SJCRH30 (cell line): ENCODE measurements at regions not wholly inside any gene's neighbourhood (a gene's known extent, or its start where the extent isn't known, plus 50 kb on each side); places are given as distances from the start of the nearest gene placed in this dataset.
A peak's percentile ranks its signal among the peaks of the same experiment; 100 is the strongest.

Source experiments
- DNase-seq, 2 experiments: peaks; one replicate each; pipeline ENCODE4 v3.0.0-alpha.2; 2015 to 2020
- H3K27ac ChIP-seq: fragments of 250-450 bp; sonication (Bioruptor Pico); 2 replicates; pipeline ENCODE4 v1.5.1; 2020; ENCODE audit warnings: mild to moderate bottlenecking, moderate library complexity
- H3K27me3 ChIP-seq: fragments of 250-450 bp; sonication (Bioruptor Pico); 2 replicates; pipeline ENCODE4 v1.5.1; 2020; ENCODE audit warnings: mild to moderate bottlenecking, moderate library complexity
- H3K36me3 ChIP-seq: fragments of 250-450 bp; sonication (Bioruptor Pico); 2 replicates; pipeline ENCODE4 v1.5.1; 2020; ENCODE audit warnings: mild to moderate bottlenecking, moderate library complexity
- H3K4me1 ChIP-seq: fragments of 250-450 bp; sonication (Bioruptor Pico); 2 replicates; pipeline ENCODE4 v1.5.1; 2020; ENCODE audit warnings: mild to moderate bottlenecking, moderate library complexity
- H3K4me3 ChIP-seq: fragments of 250-450 bp; sonication (Bioruptor Pico); 2 replicates; pipeline ENCODE4 v1.5.1; 2020; ENCODE audit warnings: mild to moderate bottlenecking, moderate library complexity
- H3K9me3 ChIP-seq: fragments of 250-450 bp; sonication (Bioruptor Pico); replicated peaks from 2 replicates; pipeline ENCODE4 v1.5.1; 2020; ENCODE audit warnings: mild to moderate bottlenecking, moderate library complexity

DNA sequence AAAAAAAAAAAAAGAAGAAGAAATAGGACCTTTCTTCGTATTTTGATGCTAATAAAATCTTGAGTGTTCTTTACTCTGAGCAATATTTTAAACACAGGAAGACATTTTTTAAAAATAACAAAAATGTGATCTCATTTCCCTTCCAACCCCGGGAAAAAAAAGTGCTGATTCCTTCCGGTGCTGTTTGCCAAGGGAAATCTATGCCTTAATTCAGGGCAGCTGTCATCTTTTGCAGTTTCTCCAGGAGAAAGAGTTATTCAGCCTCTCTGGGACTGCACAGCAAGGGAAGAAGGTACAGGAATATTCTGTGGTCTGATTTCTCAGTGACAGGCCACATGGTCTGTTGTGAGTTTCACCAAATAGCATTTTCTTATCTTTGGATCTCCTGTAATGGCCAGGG lies 291.9 kb upstream of the IRX1 start:
- H3K4me1 ChIP-seq, result peaks cover 4% of the 10 kb centered on the region; the same call in 1 of the 2 replicates
- no peaks in the 10 kb centered on the region for H3K36me3 ChIP-seq
- peak; percentile 11 to 48 for DNase-seq
- no peak overlapping the region for H3K4me3 ChIP-seq
- peak overlapping the region; percentile 32 for H3K27ac ChIP-seq
- no peaks in the 10 kb centered on the region for H3K9me3 ChIP-seq
- H3K27me3 ChIP-seq, result no peaks in the 10 kb centered on the region

DNA sequence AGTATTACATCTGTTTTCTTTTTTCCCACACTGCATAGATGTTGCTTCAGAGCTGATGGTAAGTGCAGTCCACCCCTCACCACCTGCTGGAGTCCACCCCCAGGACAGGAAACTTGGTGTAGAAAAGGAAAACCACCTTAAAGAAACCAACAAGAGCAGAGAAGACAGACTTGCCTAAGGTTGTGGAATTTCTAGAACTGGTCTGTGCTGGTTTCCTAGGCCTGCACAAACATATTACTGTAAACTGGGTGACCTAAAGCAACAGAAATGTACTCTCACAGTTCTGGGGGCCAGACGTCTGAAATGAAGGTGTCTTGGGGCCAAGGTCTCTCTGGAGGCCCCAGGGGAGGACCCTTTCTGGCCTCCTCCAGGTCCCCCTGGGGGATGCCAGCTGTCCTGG lies 293.4 kb upstream of the IRX1 start:
- no peak overlapping the region for H3K4me3 ChIP-seq
- H3K4me1 ChIP-seq, result peaks cover 4% of the 10 kb centered on the region; the same call in 1 of the 2 replicates
- no peak overlapping the region for H3K27ac ChIP-seq
- H3K36me3 ChIP-seq, result no peaks in the 10 kb centered on the region
- no peaks in the 10 kb centered on the region for H3K27me3 ChIP-seq
- no peak for DNase-seq
- no peaks in the 10 kb centered on the region for H3K9me3 ChIP-seq

- Histone ChIP-seq H3K9me3 (no peaks in the 10 kb centered on the region), H3K27ac (no peak overlapping the region), H3K4me1 (peaks cover 4% of the 10 kb centered on the region; the same call in 1 of the 2 replicates), H3K27me3 (no peaks in the 10 kb centered on the region), H3K36me3 (no peaks in the 10 kb centered on the region), H3K4me3 (no peak overlapping the region)
- no peak for DNase-seq
Observed at GRCh38 chr5:3301306-3301705, 294.3 kb upstream of the IRX1 start.

DNA sequence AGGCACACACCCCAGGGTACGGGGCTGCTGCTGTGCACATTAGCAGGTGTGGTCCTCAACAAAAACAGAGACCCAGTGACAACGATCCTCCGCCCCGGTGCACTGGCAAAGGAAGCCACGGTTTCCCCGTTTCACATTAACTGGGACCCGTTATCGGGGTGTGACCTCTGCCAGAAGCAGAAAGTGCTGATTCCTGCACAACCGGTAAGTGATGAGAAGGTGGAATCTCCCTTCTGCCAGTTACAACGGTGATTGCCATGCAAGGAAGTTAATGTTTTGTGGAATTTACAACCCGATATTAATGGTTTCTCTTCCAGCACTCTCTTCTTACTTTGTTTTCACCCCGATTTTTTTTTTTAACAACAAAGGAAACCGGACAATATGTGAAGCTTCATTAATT lies 294.9 kb upstream of the IRX1 start:
- peaks cover 4% of the 10 kb centered on the region; the same call in 1 of the 2 replicates for H3K4me1 ChIP-seq
- no peak for DNase-seq
- H3K4me3 ChIP-seq, result no peak overlapping the region
- no peak overlapping the region for H3K27ac ChIP-seq
- no peaks in the 10 kb centered on the region for H3K27me3 ChIP-seq
- H3K9me3 ChIP-seq, result no peaks in the 10 kb centered on the region
- H3K36me3 ChIP-seq, result no peaks in the 10 kb centered on the region

- H3K9me3 ChIP-seq, result no peaks in the 10 kb centered on the region
- H3K4me3 ChIP-seq, result no peak overlapping the region
- H3K4me1 ChIP-seq, result peaks cover 4% of the 10 kb centered on the region; the same call in 1 of the 2 replicates
- no peak overlapping the region for H3K27ac ChIP-seq
- DNase-seq, result no peak
- H3K27me3 ChIP-seq, result no peaks in the 10 kb centered on the region
- no peaks in the 10 kb centered on the region for H3K36me3 ChIP-seq
Observed at GRCh38 chr5:3299441-3299840, 296.2 kb upstream of the IRX1 start.

- no peaks in the 10 kb centered on the region for H3K36me3 ChIP-seq
- no peak overlapping the region for H3K4me3 ChIP-seq
- H3K4me1 ChIP-seq, result no peaks in the 10 kb centered on the region
- no peaks in the 10 kb centered on the region for H3K27me3 ChIP-seq
- DNase-seq, result no peak
- H3K9me3 ChIP-seq, result no peaks in the 10 kb centered on the region
- H3K27ac ChIP-seq, result no peak overlapping the region
Observed at GRCh38 chr5:3297853-3298252, 297.8 kb upstream of the IRX1 start.

- H3K9me3 ChIP-seq, result no peaks in the 10 kb centered on the region
- no peaks in the 10 kb centered on the region for H3K27me3 ChIP-seq
- H3K27ac ChIP-seq, result no peak overlapping the region
- no peak for DNase-seq
- H3K36me3 ChIP-seq, result no peaks in the 10 kb centered on the region
- no peaks in the 10 kb centered on the region for H3K4me1 ChIP-seq
- H3K4me3 ChIP-seq, result no peak overlapping the region
Observed at GRCh38 chr5:3288325-3288724, 307.3 kb upstream of the IRX1 start.

- no peak for DNase-seq
- Histone ChIP-seq H3K27ac (no peak overlapping the region), H3K27me3 (no peaks in the 10 kb centered on the region), H3K4me1 (no peaks in the 10 kb centered on the region), H3K4me3 (no peak overlapping the region), H3K9me3 (no peaks in the 10 kb centered on the region), H3K36me3 (no peaks in the 10 kb centered on the region)
Observed at GRCh38 chr5:3287516-3287915, 308.1 kb upstream of the IRX1 start.

- no peak for DNase-seq
- no peaks in the 10 kb centered on the region for H3K9me3 ChIP-seq
- no peaks in the 10 kb centered on the region for H3K36me3 ChIP-seq
- no peaks in the 10 kb centered on the region for H3K4me1 ChIP-seq
- H3K27ac ChIP-seq, result no peak overlapping the region
- no peak overlapping the region for H3K4me3 ChIP-seq
- no peaks in the 10 kb centered on the region for H3K27me3 ChIP-seq
Observed at GRCh38 chr5:3285621-3286020, 310.0 kb upstream of the IRX1 start.

GRCh38 chr5:3284506-3284905 lies 311.1 kb upstream of the IRX1 start:
- Histone ChIP-seq H3K27me3 (no peaks in the 10 kb centered on the region), H3K36me3 (no peaks in the 10 kb centered on the region), H3K4me1 (no peaks in the 10 kb centered on the region), H3K4me3 (no peak overlapping the region), H3K9me3 (no peaks in the 10 kb centered on the region), H3K27ac (no peak overlapping the region)
- no peak for DNase-seq

DNA sequence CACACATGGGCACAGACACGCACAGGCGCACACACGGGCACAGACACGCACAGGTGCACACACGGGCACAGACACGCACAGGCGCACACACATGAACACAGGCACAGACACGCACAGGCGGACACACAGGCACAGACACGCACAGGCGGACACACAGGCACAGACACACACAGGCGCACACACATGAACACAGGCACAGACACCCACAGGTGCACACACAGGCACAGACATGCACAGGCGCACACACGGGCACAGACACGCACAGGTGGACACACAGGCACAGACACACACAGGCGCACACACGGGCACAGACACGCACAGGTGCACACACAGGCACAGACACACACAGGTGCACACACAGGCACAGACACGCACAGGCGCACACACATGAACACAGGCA lies 312.8 kb upstream of the IRX1 start:
- H3K27ac ChIP-seq, result no peak overlapping the region
- H3K4me1 ChIP-seq, result no peaks in the 10 kb centered on the region
- DNase-seq, result no peak
- no peaks in the 10 kb centered on the region for H3K27me3 ChIP-seq
- H3K9me3 ChIP-seq, result no peaks in the 10 kb centered on the region
- no peak overlapping the region for H3K4me3 ChIP-seq
- H3K36me3 ChIP-seq, result no peaks in the 10 kb centered on the region

- DNase-seq, result no peak
- no peaks in the 10 kb centered on the region for H3K4me1 ChIP-seq
- H3K9me3 ChIP-seq, result no peaks in the 10 kb centered on the region
- no peak overlapping the region for H3K27ac ChIP-seq
- H3K4me3 ChIP-seq, result no peak overlapping the region
- H3K36me3 ChIP-seq, result no peaks in the 10 kb centered on the region
- H3K27me3 ChIP-seq, result no peaks in the 10 kb centered on the region
Observed at GRCh38 chr5:3281366-3281765, 314.3 kb upstream of the IRX1 start.

GRCh38 chr5:3278643-3279042 lies 317.0 kb upstream of the IRX1 start:
- no peaks in the 10 kb centered on the region for H3K4me1 ChIP-seq
- H3K36me3 ChIP-seq, result no peaks in the 10 kb centered on the region
- no peaks in the 10 kb centered on the region for H3K9me3 ChIP-seq
- no peak for DNase-seq
- H3K27me3 ChIP-seq, result no peaks in the 10 kb centered on the region
- H3K4me3 ChIP-seq, result no peak overlapping the region
- no peak overlapping the region for H3K27ac ChIP-seq

DNA sequence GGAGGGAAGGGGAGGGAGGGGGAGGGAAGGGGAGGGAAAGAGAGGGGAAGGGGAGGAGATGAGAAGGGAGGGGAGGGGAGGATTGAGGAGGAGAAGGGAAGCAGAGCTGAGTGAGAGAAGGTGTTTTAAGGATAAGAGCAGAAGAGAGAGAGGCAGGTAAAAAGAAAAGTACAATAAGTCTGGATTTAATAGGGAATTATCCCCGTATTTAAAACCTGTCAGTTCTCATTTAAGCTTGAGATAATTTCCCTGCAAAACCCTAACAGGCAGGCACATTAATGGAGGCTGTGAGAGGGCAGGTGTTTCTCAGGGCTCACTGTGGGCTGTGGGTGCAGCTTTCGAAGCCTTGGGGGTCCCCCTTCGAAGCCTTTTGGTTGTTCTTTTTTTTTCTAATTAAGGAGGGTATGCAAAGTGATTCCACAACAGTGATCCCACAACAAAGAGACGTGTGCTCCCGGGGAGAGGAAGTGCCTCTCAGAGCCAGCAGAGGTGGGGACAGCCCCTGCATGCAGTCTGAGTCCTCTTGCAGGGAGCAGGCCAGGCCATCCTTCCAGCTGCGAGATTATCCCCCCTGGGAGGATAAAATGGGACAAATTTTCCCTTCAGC lies 317.9 kb upstream of the IRX1 start:
- Histone ChIP-seq H3K27me3 (no peaks in the 10 kb centered on the region), H3K9me3 (no peaks in the 10 kb centered on the region), H3K36me3 (no peaks in the 10 kb centered on the region), H3K27ac (no peak overlapping the region), H3K4me3 (no peak overlapping the region), H3K4me1 (no peaks in the 10 kb centered on the region)
- DNase-seq, result no peak

- Histone ChIP-seq H3K4me3 (no peak overlapping the region), H3K9me3 (no peaks in the 10 kb centered on the region), H3K27me3 (no peaks in the 10 kb centered on the region), H3K27ac (no peak overlapping the region), H3K4me1 (no peaks in the 10 kb centered on the region), H3K36me3 (no peaks in the 10 kb centered on the region)
- peak in 1 of 2 experiments; percentile 3 for DNase-seq
Observed at GRCh38 chr5:3276896-3277295, 318.7 kb upstream of the IRX1 start.

- H3K4me3 ChIP-seq, result no peak overlapping the region
- no peaks in the 10 kb centered on the region for H3K4me1 ChIP-seq
- H3K9me3 ChIP-seq, result no peaks in the 10 kb centered on the region
- no peak overlapping the region for H3K27ac ChIP-seq
- H3K36me3 ChIP-seq, result no peaks in the 10 kb centered on the region
- DNase-seq, result no peak
- no peaks in the 10 kb centered on the region for H3K27me3 ChIP-seq
Observed at GRCh38 chr5:3269395-3270169, 326.1 kb upstream of the IRX1 start.
